ENCODE measurements at regions not wholly inside any gene's neighbourhood (a gene's known extent, or its start where the extent isn't known, plus 50 kb on each side); places are given as distances from the start of the nearest gene placed in this dataset.

- Histone ChIP-seq H3K27me3 (no peaks in the 10 kb centered on the region), H3K9me3 (no peaks in the 10 kb centered on the region), H3K4me1 (ENCODE audit: insufficient read depth) (peaks cover 9% of the 10 kb centered on the region), H3K27ac (no peak overlapping the region), H3K36me3 (no peaks in the 10 kb centered on the region), H3K4me3 (no peak overlapping the region)
- no peak for DNase-seq
- WGBS, 3 donors: 28 to 44% (median 35%) methylated on average over 6 of the region's 6 CpGs
- intact Hi-C loops (cut with DNase I): loop anchor here in 1 of 4 donors (10.0 kb wide), 1 partner anchor 52 kb away; no protein-coding TSS in a partner anchor
- TF ChIP-seq EP300 (IDR thresholded peaks at IDR 0.05) (no peak), POLR2A (IDR thresholded peaks at IDR 0.05) (no peak), CTCF (IDR thresholded peaks at IDR 0.05) (no peak)
Observed at GRCh38 chr19:46927106-46927505, 66.3 kb downstream of the ARHGAP35 start.

- H3K9me3 ChIP-seq: no peaks in the 10 kb centered on the region
- H3K36me3 ChIP-seq: no peaks in the 10 kb centered on the region
- 65 to 72% (median 70%) methylated on average over 4 of the region's 4 CpGs for WGBS, 3 donors
- TF ChIP-seq CTCF (IDR thresholded peaks at IDR 0.05): no peak
- TF ChIP-seq EP300 (IDR thresholded peaks at IDR 0.05): no peak
- TF ChIP-seq POLR2A (IDR thresholded peaks at IDR 0.05): no peak
- no peak overlapping the region for H3K27ac ChIP-seq
- DNase-seq: no peak
- no peak overlapping the region for H3K4me3 ChIP-seq
- H3K27me3 ChIP-seq: no peaks in the 10 kb centered on the region
- intact Hi-C loops (cut with DNase I): loop anchor here in 1 of 4 donors (10.0 kb wide), 1 partner anchor 53 kb away; no protein-coding TSS in a partner anchor
- peaks cover 9% of the 10 kb centered on the region for H3K4me1 ChIP-seq (ENCODE audit: insufficient read depth)
Observed at GRCh38 chr19:46927893-46928292, 67.1 kb downstream of the ARHGAP35 start.

- intact Hi-C loops (cut with DNase I): loop anchor here in 1 of 4 donors (10.0 kb wide), 1 partner anchor 54 kb away; no protein-coding TSS in a partner anchor
Observed at GRCh38 chr19:46928951-46929350, 68.2 kb downstream of the ARHGAP35 start.

GRCh38 chr19:46931202-46931601 is 70.4 kb downstream of the ARHGAP35 start:
- peaks cover 9% of the 10 kb centered on the region for H3K4me1 ChIP-seq (ENCODE audit: insufficient read depth)
- no peak for TF ChIP-seq POLR2A (IDR thresholded peaks at IDR 0.05)
- no peak for TF ChIP-seq EP300 (IDR thresholded peaks at IDR 0.05)
- no peak for TF ChIP-seq CTCF (IDR thresholded peaks at IDR 0.05)
- no peaks in the 10 kb centered on the region for H3K36me3 ChIP-seq
- no peaks in the 10 kb centered on the region for H3K9me3 ChIP-seq
- H3K27me3 ChIP-seq: no peaks in the 10 kb centered on the region
- no peak overlapping the region for H3K4me3 ChIP-seq
- 64 to 80% (median 68%) methylated on average over 5 of the region's 5 CpGs for WGBS, 3 donors
- H3K27ac ChIP-seq: no peak overlapping the region
- DNase-seq: no peak
- intact Hi-C loops (cut with DNase I): no loop called here

More at GRCh38 chr19:46928951-46929350, 68.2 kb downstream of the ARHGAP35 start:
- WGBS, 3 donors: 80 to 82% (median 81%) methylated on average over 5 of the region's 5 CpGs
- Histone ChIP-seq H3K4me3 (no peak overlapping the region), H3K27ac (no peak overlapping the region), H3K27me3 (no peaks in the 10 kb centered on the region), H3K9me3 (no peaks in the 10 kb centered on the region), H3K36me3 (no peaks in the 10 kb centered on the region), H3K4me1 (ENCODE audit: insufficient read depth) (peaks cover 9% of the 10 kb centered on the region)
- no peak for DNase-seq
- TF ChIP-seq POLR2A (IDR thresholded peaks at IDR 0.05) (no peak), CTCF (IDR thresholded peaks at IDR 0.05) (no peak)
